IMR-90 (cell line): ENCODE measurements at regions not wholly inside any gene's neighbourhood (a gene's known extent, or its start where the extent isn't known, plus 50 kb on each side); places are given as distances from the start of the nearest gene placed in this dataset.

Source experiments
- ATAC-seq: fragments of 200-7000 bp; cut with Tn5 transposase; 2 replicates; pipeline ENCODE4 v1.9.1; 2020; ENCODE audit warnings: low read depth, mild to moderate bottlenecking, moderate library complexity
- BruUV-seq: library from RNA; stranded (reverse); fragments of 400-500 nt; replicated peaks from 2 replicates; lab custom pipeline; 2021; lab: Mats Ljungman, UMichigan
- CTCF ChIA-PET: fragments of 300-600 bp; formaldehyde crosslinking; extraction: SDS; loops from one replicate; lab custom pipeline; 2021; ENCODE audit warnings: antibody characterized with exemption; lab: Yijun Ruan, JAX
- POLR2A ChIA-PET: fragments of 300-600 bp; sonication (Branson Sonifier 250); formaldehyde crosslinking; loops from one replicate; lab custom pipeline; 2022; ENCODE audit warnings: antibody characterized with exemption; ENCODE audit not compliant: unreplicated experiment; lab: Charles Lee
- DNase-seq: peaks from one replicate; pipeline ENCODE4 v3.0.0; 2013
- H2AFZ ChIP-seq: replicated peaks from 2 replicates; pipeline ENCODE3; 2013; ENCODE audit warnings: low read length, mild to moderate bottlenecking; ENCODE audit not compliant: poor library complexity
- H2AK5ac ChIP-seq: 2 replicates; pipeline ENCODE4 v1.6.1; 2013; ENCODE audit warnings: low read depth, low read length, inconsistent platforms
- H2AK9ac ChIP-seq: replicated peaks from 2 replicates; pipeline ENCODE3; 2013; ENCODE audit warnings: mild to moderate bottlenecking, low read depth, low read length, moderate library complexity; ENCODE audit not compliant: poor library complexity
- H2BK120ac ChIP-seq: 2 replicates; pipeline ENCODE4 v1.6.1; 2013; ENCODE audit warnings: low read depth, low read length, inconsistent platforms
- H2BK15ac ChIP-seq: 3 replicates; pipeline ENCODE4 v1.6.1; 2013; ENCODE audit warnings: low read depth, low read length, inconsistent platforms
- H2BK20ac ChIP-seq: 2 replicates; pipeline ENCODE4 v1.6.1; 2013; ENCODE audit warnings: low read depth, mild to moderate bottlenecking, inconsistent platforms, low read length, moderate library complexity
- H2BK5ac ChIP-seq: 2 replicates; pipeline ENCODE4 v1.6.1; 2013; ENCODE audit warnings: mild to moderate bottlenecking, low read depth, low read length, inconsistent platforms; ENCODE audit not compliant: poor library complexity, severe bottlenecking
- H3K14ac ChIP-seq: replicated peaks from 2 replicates; pipeline ENCODE4 v1.6.1; 2013; ENCODE audit warnings: low read depth, low read length, inconsistent platforms
- H3K18ac ChIP-seq: 2 replicates; pipeline ENCODE4 v1.6.1; 2013; ENCODE audit warnings: low read depth, low read length, control low read depth
- H3K23ac ChIP-seq: 2 replicates; pipeline ENCODE4 v1.6.1; 2013; ENCODE audit warnings: low read depth, low read length, inconsistent platforms
- H3K27ac ChIP-seq: 2 replicates; pipeline ENCODE4 v1.5.1; 2013; ENCODE audit warnings: mild to moderate bottlenecking, control low read depth, low read length; ENCODE audit not compliant: insufficient read depth
- H3K27me3 ChIP-seq: 2 replicates; pipeline ENCODE4 v1.6.1; 2013; ENCODE audit warnings: low read length; ENCODE audit not compliant: control insufficient read depth, insufficient read depth
- H3K36me3 ChIP-seq: 2 replicates; pipeline ENCODE4 v1.6.1; 2013; ENCODE audit warnings: low read length, mixed read lengths; ENCODE audit not compliant: control insufficient read depth, insufficient read depth
- H3K4ac ChIP-seq: 2 replicates; pipeline ENCODE4 v1.6.1; 2013; ENCODE audit warnings: low read depth, low read length, inconsistent platforms
- H3K4me1 ChIP-seq: 2 replicates; pipeline ENCODE4 v1.6.1; 2013; ENCODE audit warnings: low read length, mixed read lengths; ENCODE audit not compliant: control insufficient read depth, insufficient read depth
- H3K4me2 ChIP-seq: 2 replicates; pipeline ENCODE4 v1.6.1; 2013; ENCODE audit warnings: low read depth, mild to moderate bottlenecking, control low read depth, low read length, moderate library complexity
- H3K4me3 ChIP-seq: 2 replicates; pipeline ENCODE4 v1.5.1; 2013; ENCODE audit warnings: low read depth, mild to moderate bottlenecking, control low read depth, low read length, moderate library complexity; ENCODE audit not compliant: insufficient read depth
- H3K56ac ChIP-seq: 2 replicates; pipeline ENCODE4 v1.6.1; 2013; ENCODE audit warnings: low read length, inconsistent platforms; ENCODE audit not compliant: insufficient read depth; ENCODE audit errors: extremely low read depth
- H3K79me1 ChIP-seq, 2 experiments: 2 replicates each; pipeline ENCODE4 v1.6.1; 2013; ENCODE audit warnings: low read length in 2 of 2, inconsistent platforms in 1 of 2, low read depth in 1 of 2
- H3K9ac ChIP-seq: 2 replicates; pipeline ENCODE4 v1.6.1; 2013; ENCODE audit warnings: low read depth, low read length, control low read depth
- H3K9me1 ChIP-seq: 2 replicates; pipeline ENCODE4 v1.6.1; 2013; ENCODE audit warnings: low read length, inconsistent platforms; ENCODE audit not compliant: insufficient read depth
- H3K9me3 ChIP-seq: 2 replicates; pipeline ENCODE4 v1.6.1; 2013; ENCODE audit warnings: low read length; ENCODE audit not compliant: control insufficient read depth, insufficient read depth
- H4K20me1 ChIP-seq: 2 replicates; pipeline ENCODE4 v1.6.1; 2013; ENCODE audit warnings: low read length, inconsistent platforms; ENCODE audit not compliant: insufficient read depth
- H4K5ac ChIP-seq: 2 replicates; pipeline ENCODE4 v1.6.1; 2013; ENCODE audit warnings: mild to moderate bottlenecking, low read depth, low read length, control low read depth
- H4K8ac ChIP-seq, 2 experiments: 2 replicates each; pipeline ENCODE4 v1.6.1; 2013; ENCODE audit warnings: low read depth in 2 of 2, low read length in 2 of 2, control low read depth in 1 of 2, inconsistent platforms in 1 of 2
- H4K91ac ChIP-seq: 2 replicates; pipeline ENCODE4 v1.6.1; 2013; ENCODE audit warnings: low read depth, low read length, inconsistent platforms; ENCODE audit not compliant: insufficient read depth
- CHD1 ChIP-seq: IDR thresholded peaks from 2 replicates; pipeline ENCODE4 v1.6.1; 2012; ENCODE audit warnings: low read depth, low read length, improper control_type of control experiment
- MAZ ChIP-seq: IDR thresholded peaks from 2 replicates; pipeline ENCODE4 v1.6.1; 2012; ENCODE audit warnings: low read depth, mild to moderate bottlenecking, low read length, improper control_type of control experiment, moderate library complexity, borderline replicate concordance
- MXI1 ChIP-seq: IDR thresholded peaks from 2 replicates; pipeline ENCODE4 v1.6.1; 2012; ENCODE audit warnings: low read depth, mild to moderate bottlenecking, low read length, moderate library complexity, borderline replicate concordance
- NFE2L2 ChIP-seq: fragments of 150-350 bp; IDR thresholded peaks from 2 replicates; pipeline ENCODE4 v1.6.1; 2016; ENCODE audit warnings: low read depth, mild to moderate bottlenecking, low read length
- POLR2A ChIP-seq: IDR thresholded peaks from 2 replicates; pipeline ENCODE4 v1.6.1; 2012; ENCODE audit warnings: mild to moderate bottlenecking, low read depth, low read length
- RFX5 ChIP-seq: IDR thresholded peaks from 2 replicates; pipeline ENCODE4 v1.8.0; 2012; ENCODE audit warnings: low read depth, mild to moderate bottlenecking, low read length, moderate library complexity
- WGBS, 2 experiments: methylation state at CpG; one replicate each; pipeline versions ENCODE4 v1.1.5 to v1.1.7; 2013; ENCODE audit warnings: missing lambda C conversion rate in 2 of 2; ENCODE audit not compliant: insufficient read length in 1 of 2; ENCODE audit errors: extremely low coverage in 2 of 2; 5-methylcytosine and 5-hydroxymethylcytosine counted together
- dilution Hi-C: fragments of 300-500 bp; cut with HindIII; formaldehyde crosslinking; loops from one replicate; pipeline ENCODE4 v1.14.3; 2018; ENCODE audit warnings: low sequenced_read_pairs; ENCODE audit not compliant: unreplicated experiment
- in situ Hi-C: fragments of 300-500 bp; cut with MboI; formaldehyde crosslinking; loops from 3 replicates; pipeline ENCODE4 v1.14.3; 2019; ENCODE audit warnings: low sequenced_read_pairs, inconsistent platforms, mixed read lengths
- intact Hi-C: fragments of 100-400 bp; cut with micrococcal nuclease; formaldehyde crosslinking; loops from 2 replicates; pipeline ENCODE4 v1.10.0; 2022
- TF ChIP-seq, protein P1 (sequence below): fragments of 150-350 bp; IDR thresholded peaks from 2 replicates; pipeline ENCODE4 v1.6.1; 2016; ENCODE audit warnings: low read depth, mild to moderate bottlenecking, low read length, moderate library complexity, borderline replicate concordance
- TF ChIP-seq, protein P2 (sequence below): fragments of 150-350 bp; IDR thresholded peaks from 2 replicates; pipeline ENCODE4 v1.6.1; 2017; ENCODE audit warnings: mild to moderate bottlenecking, antibody characterized with exemption, low read length, low read depth
- TF ChIP-seq, protein P3 (sequence below): conservative IDR thresholded peaks from 2 replicates; pipeline ENCODE4 v1.5.1; 2012; ENCODE audit warnings: mild to moderate bottlenecking, low read depth, low read length, improper control_type of control experiment

DNA sequence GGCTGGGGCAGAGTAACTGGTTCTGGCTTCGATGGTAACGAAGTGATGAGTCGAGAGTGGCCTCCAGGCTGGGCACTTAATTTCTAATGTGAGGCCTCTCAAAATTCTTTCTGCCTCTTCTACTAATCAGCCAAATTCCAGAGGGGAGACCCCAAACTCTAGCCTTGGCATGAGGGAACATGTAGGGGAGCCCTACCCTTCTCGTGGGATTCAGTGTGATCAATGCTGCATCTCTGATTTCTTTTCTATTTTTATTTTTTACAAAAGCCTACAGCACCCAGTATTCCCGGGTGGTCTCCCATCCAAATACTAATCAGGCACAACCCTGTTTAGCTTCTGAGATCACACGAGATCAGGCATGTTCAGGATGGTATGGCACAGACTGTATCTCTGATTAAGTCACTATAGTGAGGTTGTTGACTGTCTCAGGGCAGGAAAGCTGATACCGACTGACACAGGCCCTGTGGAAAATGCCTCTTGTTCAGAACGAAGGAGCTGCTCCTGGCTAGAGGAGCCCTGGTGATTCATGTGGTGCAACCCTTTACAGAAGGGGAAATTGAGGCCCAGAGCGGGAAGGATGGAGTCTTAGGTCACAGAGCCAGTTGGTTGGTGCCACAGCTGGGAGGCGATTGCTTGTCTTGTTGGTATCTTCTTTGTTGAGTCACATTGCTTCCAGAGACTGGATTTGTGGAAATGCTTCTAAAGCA lies 126.3 kb upstream of the HS6ST1 start (continued):
- no peak for TF ChIP-seq MAZ

DNA sequence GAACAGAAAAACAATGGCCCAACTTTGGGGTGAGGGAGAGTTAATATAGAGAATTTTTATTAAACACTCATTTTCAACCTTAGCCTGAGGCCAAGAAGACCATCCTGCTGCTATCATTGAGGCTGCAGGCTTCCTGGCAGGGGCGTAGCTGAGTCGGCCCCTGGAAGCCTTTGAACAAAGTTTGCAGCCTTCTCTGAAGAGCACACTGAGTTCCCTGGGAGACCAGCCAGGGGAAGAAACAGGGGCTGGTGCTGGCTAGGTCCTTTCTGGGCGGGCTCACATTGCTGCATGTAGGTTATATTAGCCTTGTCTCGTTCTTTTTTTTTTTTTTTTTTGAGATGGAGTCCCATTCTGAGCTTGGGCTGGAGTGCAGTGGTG lies 126.8 kb upstream of the HS6ST1 start:
- Histone ChIP-seq H3K27ac (no peak overlapping the region), H3K9me1 (no peaks in the 10 kb centered on the region; the same call in 1 of the 2 replicates), H3K23ac (no peak overlapping the region), H4K8ac (no peak overlapping the region), H2BK120ac (no peak overlapping the region), H3K56ac (no peak overlapping the region), H3K4me2 (no peak overlapping the region), H4K91ac (no peak overlapping the region), H3K4me1 (peaks cover 10% of the 10 kb centered on the region; the same call in 1 of the 2 replicates), H2BK5ac (no peak overlapping the region), H3K27me3 (peaks cover 2% of the 10 kb centered on the region; the same call in 1 of the 2 replicates), H2BK15ac (no peak overlapping the region), H3K14ac (no peak overlapping the region), H3K4ac (no peak overlapping the region), H4K5ac (no peak overlapping the region), H3K9ac (no peak overlapping the region), H3K36me3 (no peaks in the 10 kb centered on the region), H3K9me3 (no peaks in the 10 kb centered on the region), H3K79me1 (no peaks in the 10 kb centered on the region), H2AK9ac (no peak overlapping the region), H3K4me3 (no peak overlapping the region), H2BK20ac (no peak overlapping the region), H4K20me1 (no peaks in the 10 kb centered on the region), H3K18ac (no peak overlapping the region), H2AFZ (no peak overlapping the region), H2AK5ac (no peak overlapping the region)
- in situ Hi-C loops, result no loop called here
- ATAC-seq (no peak), DNase-seq (no peak)
- ChIA-PET POLR2A (no interaction called here), CTCF (no interaction called here)
- WGBS, 2 experiments, result no CpG with 5 or more reads among the region's 4 CpGs
- dilution Hi-C loops, result no loop called here
- TF ChIP-seq, protein P1, sequence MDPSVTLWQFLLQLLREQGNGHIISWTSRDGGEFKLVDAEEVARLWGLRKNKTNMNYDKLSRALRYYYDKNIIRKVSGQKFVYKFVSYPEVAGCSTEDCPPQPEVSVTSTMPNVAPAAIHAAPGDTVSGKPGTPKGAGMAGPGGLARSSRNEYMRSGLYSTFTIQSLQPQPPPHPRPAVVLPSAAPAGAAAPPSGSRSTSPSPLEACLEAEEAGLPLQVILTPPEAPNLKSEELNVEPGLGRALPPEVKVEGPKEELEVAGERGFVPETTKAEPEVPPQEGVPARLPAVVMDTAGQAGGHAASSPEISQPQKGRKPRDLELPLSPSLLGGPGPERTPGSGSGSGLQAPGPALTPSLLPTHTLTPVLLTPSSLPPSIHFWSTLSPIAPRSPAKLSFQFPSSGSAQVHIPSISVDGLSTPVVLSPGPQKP, result no peak
- TF ChIP-seq, protein P2, sequence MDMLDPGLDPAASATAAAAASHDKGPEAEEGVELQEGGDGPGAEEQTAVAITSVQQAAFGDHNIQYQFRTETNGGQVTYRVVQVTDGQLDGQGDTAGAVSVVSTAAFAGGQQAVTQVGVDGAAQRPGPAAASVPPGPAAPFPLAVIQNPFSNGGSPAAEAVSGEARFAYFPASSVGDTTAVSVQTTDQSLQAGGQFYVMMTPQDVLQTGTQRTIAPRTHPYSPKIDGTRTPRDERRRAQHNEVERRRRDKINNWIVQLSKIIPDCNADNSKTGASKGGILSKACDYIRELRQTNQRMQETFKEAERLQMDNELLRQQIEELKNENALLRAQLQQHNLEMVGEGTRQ, result no peak
- TF ChIP-seq, protein P3, sequence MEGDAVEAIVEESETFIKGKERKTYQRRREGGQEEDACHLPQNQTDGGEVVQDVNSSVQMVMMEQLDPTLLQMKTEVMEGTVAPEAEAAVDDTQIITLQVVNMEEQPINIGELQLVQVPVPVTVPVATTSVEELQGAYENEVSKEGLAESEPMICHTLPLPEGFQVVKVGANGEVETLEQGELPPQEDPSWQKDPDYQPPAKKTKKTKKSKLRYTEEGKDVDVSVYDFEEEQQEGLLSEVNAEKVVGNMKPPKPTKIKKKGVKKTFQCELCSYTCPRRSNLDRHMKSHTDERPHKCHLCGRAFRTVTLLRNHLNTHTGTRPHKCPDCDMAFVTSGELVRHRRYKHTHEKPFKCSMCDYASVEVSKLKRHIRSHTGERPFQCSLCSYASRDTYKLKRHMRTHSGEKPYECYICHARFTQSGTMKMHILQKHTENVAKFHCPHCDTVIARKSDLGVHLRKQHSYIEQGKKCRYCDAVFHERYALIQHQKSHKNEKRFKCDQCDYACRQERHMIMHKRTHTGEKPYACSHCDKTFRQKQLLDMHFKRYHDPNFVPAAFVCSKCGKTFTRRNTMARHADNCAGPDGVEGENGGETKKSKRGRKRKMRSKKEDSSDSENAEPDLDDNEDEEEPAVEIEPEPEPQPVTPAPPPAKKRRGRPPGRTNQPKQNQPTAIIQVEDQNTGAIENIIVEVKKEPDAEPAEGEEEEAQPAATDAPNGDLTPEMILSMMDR, result no peak
- no peak for TF ChIP-seq MXI1
- no peak for TF ChIP-seq MAZ
- TF ChIP-seq CHD1, result no peak
- no peak for TF ChIP-seq RFX5
- TF ChIP-seq POLR2A, result no peak
- TF ChIP-seq NFE2L2, result no peak
- BruUV-seq, result no TSS peak
- intact Hi-C loops, result no loop called here
